Stimulated activated CD8-positive, alpha-beta memory T cell treated with anti-CD3 and anti-CD28 coated beads, Interleukin-7, amount 100 ng/mL, for 48 hours (primary cell): ENCODE measurements at regions not wholly inside any gene's neighbourhood (a gene's known extent, or its start where the extent isn't known, plus 50 kb on each side); places are given as distances from the start of the nearest gene placed in this dataset.
"Not testable (repeated sequence)": the region's sequence is repeated elsewhere in the genome, so short reads cannot be mapped to it uniquely, and the experiment has no call there.

Source experiments
- DNase-seq, 2 donors: peaks; one replicate each; pipeline ENCODE4 v3.0.0-alpha.2; 2020; ENCODE audit warnings: low read depth in 1 of 2; ENCODE audit errors: extremely low read depth in 1 of 2

GRCh38 chr17:70905796-70906195 is 736.5 kb downstream of the KCNJ2 start:
- DNase-seq: no peak

- DNase-seq: no peak
These were observed 737.5 kb downstream of the KCNJ2 start for GRCh38 chr17:70906808-70907207.

- no peak for DNase-seq
These were observed 743.6 kb downstream of the KCNJ2 start for GRCh38 chr17:70912716-70913485.

- DNase-seq: no peak
These were observed 747.1 kb downstream of the KCNJ2 start for GRCh38 chr17:70916469-70916868.

- DNase-seq: no peak
These were observed 749.9 kb downstream of the KCNJ2 start for GRCh38 chr17:70919241-70919640.

- DNase-seq: no peak
These were observed 751.1 kb downstream of the KCNJ2 start for GRCh38 chr17:70920416-70920815.

- no peak for DNase-seq
These were observed 752.9 kb downstream of the KCNJ2 start for GRCh38 chr17:70922268-70922667.

GRCh38 chr17:70924776-70925175 is 755.4 kb downstream of the KCNJ2 start:
- DNase-seq: no peak

- no peak for DNase-seq
These were observed 759.9 kb downstream of the KCNJ2 start for GRCh38 chr17:70929226-70929625.

- no peak for DNase-seq
These were observed 764.9 kb downstream of the KCNJ2 start for GRCh38 chr17:70934231-70934630.

- no peak for DNase-seq
These were observed 765.5 kb downstream of the KCNJ2 start for GRCh38 chr17:70934835-70935234.

GRCh38 chr17:70936724-70937123 is 767.4 kb downstream of the KCNJ2 start:
- no peak for DNase-seq

GRCh38 chr17:70938336-70938735 is 769.0 kb downstream of the KCNJ2 start:
- DNase-seq: no peak

GRCh38 chr17:70945386-70945785 is 776.1 kb downstream of the KCNJ2 start:
- DNase-seq: no peak

GRCh38 chr17:70947215-70947614 is 777.9 kb downstream of the KCNJ2 start:
- no peak for DNase-seq

- DNase-seq: no peak
These were observed 778.6 kb downstream of the KCNJ2 start for GRCh38 chr17:70947636-70948565.

GRCh38 chr17:70953140-70953539 is 783.8 kb downstream of the KCNJ2 start:
- not testable (repeated sequence) for DNase-seq

- DNase-seq: no peak
These were observed 786.1 kb downstream of the KCNJ2 start for GRCh38 chr17:70955441-70955840.

- DNase-seq: no peak
These were observed 787.4 kb downstream of the KCNJ2 start for GRCh38 chr17:70956726-70957125.

GRCh38 chr17:70961341-70961740 is 792.0 kb downstream of the KCNJ2 start:
- DNase-seq: no peak

GRCh38 chr17:70968302-70968701 is 799.0 kb downstream of the KCNJ2 start:
- no peak for DNase-seq

GRCh38 chr17:70969521-70970034 is 800.2 kb downstream of the KCNJ2 start:
- DNase-seq: no peak
